ENCODE measurements at regions not wholly inside any gene's neighbourhood (a gene's known extent, or its start where the extent isn't known, plus 50 kb on each side); places are given as distances from the start of the nearest gene placed in this dataset.

DNA sequence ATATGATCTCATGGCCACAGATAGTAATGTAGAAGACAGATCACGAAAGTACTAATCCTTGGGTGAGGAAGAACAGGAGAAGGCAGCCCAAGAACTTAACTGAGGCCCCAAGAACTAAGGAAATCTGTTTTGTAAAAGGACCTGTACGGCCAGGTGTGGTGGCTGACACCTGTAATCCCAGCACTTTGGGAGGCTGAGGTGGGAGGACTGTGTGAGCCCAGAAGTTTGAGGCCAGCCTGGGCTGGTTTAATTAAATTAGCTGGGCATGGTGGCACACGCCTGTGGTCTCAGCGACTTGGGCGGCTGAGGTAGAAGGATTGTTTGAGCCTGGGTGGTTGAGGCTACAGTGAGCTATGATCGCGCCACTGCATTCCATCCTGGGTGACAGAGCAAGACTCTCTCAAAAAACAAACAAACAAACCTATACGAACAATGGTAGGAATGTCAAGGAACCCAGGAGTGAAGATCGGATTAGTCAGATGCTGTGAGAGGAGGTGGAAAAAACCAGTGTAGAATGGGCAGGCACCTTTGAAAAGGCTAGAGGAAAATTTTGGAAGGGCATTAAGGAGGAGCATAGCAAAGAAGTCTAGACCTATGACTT is 283.8 kb upstream of the DMRT1 start:
- TF ChIP-seq CTCF (IDR thresholded peaks at IDR 0.05) = no peak
- TF ChIP-seq POLR2A (IDR thresholded peaks at IDR 0.05) = no peak
